HT1080 (cell line): ENCODE measurements at regions not wholly inside any gene's neighbourhood (a gene's known extent, or its start where the extent isn't known, plus 50 kb on each side); places are given as distances from the start of the nearest gene placed in this dataset.
"Not testable (repeated sequence)": the region's sequence is repeated elsewhere in the genome, so short reads cannot be mapped to it uniquely, and the experiment has no call there.

Experiments used
- DNase-seq: peaks from one replicate; pipeline ENCODE4 v3.0.0-alpha.2; 2015; ENCODE audit warnings: low read depth

GRCh38 chr4:114287079-114287696 lies 307.7 kb upstream of the ARSJ start:
- DNase-seq: no peak

DNA sequence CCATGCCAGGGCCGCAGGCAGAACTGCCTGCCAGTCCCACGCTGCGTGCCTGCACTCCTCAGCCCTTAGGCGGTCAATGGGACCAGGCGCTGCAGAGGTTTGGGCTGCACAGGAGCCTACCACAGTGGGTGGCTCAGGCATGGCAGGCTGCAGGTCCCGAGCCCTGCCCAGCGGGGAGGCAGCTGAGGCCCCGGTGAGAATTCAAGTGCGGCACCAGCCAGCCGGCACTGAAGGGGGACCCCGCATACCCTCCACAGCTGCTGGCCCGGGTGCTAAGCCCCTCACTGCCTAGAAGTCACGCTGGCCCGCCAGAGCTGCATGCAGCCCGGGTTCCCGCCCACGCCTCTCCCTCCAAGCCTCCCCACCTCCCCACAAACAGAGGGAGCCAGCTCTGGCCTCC lies 302.5 kb upstream of the UGT8 start:
- DNase-seq: no peak

DNA sequence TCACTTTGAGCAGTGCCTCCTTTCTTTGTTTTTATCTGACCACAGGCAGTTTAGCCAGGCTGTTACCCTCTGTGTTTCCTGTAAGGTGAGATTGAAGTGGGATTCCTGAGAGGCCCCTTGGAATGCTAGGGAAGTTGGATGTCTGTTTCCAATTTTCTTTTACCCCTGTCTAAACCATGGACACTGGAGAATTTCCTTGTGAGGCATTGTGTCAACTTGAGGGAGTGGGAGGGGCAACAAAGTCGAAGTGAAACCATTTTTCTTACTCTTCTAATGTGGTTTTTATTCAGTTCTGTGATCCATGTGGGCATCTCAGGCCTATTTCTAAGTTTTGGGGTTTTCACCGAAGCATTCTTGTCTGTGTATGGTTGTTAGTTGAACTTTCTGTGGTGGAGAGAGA lies 296.1 kb upstream of the UGT8 start:
- DNase-seq: peak; percentile 4

GRCh38 chr4:114304046-114304445 lies 294.6 kb upstream of the UGT8 start:
- DNase-seq: no peak

- DNase-seq: no peak
Observed at GRCh38 chr4:114304567-114304966, 294.0 kb upstream of the UGT8 start.

DNA sequence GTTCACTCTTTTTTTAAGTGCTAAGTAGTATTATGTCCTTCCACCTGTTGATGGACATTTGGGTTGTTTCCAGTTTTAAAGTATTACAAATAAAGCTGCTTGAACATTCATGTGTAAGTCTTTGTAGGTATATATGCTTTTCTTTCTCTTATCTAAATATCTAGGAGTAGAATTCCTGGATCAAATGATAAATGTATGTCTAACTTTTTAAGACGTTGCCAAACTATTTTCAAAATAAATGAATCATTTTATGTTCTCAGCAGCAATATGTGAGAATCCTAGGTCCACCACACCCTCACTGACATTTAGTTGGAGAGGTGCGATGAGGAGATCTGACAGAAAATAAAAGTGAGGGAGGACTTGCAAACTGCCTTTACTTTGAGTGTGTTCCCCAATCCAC lies 291.7 kb upstream of the UGT8 start:
- DNase-seq: no peak

DNA sequence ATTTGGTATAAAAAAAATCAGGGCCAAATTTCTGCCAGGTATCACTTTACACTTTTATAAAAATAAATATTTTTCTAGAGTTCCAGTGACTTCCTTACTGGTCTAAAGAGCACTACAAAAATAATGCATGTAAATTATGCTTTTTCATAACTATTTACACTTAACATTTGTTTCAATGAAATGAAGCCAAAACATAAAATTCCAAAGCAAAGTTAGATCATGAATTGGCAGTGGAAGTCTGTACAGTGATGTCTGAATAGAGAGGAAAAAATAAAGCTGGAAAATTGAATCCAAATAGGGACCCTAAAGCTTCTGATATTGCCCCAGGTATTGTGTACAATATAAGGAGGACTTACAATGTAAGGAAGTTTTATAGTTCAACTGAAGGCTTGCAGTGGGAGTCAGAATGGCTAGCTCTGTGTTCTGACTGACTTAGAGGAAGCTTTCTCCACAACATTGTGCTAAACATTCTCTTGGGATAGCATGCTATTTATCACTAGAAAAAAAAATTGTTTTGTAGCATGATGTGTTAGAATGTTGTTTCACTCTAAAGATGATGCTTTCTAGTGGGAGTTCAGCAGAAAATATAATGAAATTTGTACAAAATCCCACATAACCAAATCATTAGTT lies 288.2 kb upstream of the UGT8 start:
- DNase-seq: no peak

DNA sequence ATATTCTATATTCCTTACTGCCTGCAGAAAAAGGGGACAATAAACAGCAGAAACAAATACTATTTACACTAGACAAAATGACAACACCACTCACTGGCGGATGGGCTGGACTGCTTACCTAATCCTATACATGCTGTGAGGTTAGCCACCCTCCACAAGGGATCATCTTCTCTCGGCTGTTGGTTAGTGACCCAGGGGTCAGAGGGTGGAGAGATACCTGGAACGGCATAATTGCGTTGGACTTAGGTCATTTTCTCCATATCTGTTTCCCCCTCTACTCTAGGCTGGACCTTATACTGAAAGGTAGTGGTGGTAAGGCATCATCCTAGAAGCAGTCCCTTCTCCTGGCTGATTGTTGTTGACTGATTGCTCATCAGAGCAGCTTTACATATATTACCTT lies 286.8 kb upstream of the UGT8 start:
- no peak for DNase-seq

DNA sequence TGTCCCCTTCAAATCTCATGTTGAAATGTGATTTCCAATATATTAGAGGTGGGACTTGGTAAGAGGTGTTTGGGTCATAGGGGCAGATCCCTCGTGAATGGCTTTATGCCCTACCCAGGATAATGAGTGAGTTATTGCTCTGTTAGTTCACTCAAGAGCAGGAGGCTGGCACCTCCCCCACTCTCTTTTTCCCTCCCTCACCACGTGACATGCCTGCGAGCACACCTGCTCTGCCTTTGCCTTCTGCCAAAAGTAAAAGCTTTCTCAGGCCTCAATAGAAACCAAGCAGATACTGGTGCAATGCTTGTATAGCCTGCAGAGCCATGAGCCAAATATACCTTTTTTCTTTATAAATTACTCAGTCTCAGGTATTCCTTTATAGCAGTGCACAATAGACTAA lies 286.3 kb upstream of the UGT8 start:
- DNase-seq: no peak

GRCh38 chr4:114316789-114317188 lies 281.8 kb upstream of the UGT8 start:
- DNase-seq: no peak

DNA sequence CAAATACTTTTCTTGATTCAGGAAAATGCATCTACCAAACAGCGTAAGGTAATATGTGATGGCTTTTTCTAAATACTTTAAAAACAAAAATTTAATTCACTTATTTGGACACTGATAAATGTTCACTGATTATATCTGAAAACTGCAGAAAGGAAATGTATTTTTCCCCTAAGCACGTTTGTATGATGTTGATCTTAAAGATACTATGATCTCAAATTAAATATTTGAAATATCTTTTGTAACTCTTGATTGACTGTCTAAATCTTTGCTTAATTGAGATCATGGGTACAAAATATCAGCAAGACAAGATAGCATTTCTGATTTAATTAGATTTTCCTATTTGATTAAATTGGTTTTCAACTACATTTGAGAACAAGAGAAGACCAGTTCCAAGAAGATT lies 281.0 kb upstream of the UGT8 start:
- no peak for DNase-seq

DNA sequence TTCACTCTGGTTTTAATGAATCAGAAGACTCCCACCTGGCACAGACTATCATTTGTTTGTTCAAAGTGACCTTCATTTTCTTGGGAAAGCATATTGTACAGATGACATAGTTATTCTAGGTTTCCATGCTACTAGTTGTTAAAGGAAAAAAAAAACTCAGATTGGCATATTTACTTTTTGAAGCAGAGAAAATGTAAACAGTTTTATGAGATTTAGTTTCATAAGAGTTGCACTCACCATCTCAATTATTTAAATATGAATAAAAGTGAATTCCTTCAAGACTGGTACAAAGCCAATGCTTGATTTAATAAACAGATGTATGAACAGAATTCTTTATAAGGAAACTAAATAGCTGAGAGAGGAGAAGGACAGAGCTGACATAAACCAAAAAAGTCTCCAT lies 280.3 kb upstream of the UGT8 start:
- no peak for DNase-seq

- DNase-seq: no peak
Observed at GRCh38 chr4:114320126-114320525, 278.5 kb upstream of the UGT8 start.

- no peak for DNase-seq
Observed at GRCh38 chr4:114321366-114321765, 277.2 kb upstream of the UGT8 start.

GRCh38 chr4:114323841-114324240 lies 274.8 kb upstream of the UGT8 start:
- no peak for DNase-seq

DNA sequence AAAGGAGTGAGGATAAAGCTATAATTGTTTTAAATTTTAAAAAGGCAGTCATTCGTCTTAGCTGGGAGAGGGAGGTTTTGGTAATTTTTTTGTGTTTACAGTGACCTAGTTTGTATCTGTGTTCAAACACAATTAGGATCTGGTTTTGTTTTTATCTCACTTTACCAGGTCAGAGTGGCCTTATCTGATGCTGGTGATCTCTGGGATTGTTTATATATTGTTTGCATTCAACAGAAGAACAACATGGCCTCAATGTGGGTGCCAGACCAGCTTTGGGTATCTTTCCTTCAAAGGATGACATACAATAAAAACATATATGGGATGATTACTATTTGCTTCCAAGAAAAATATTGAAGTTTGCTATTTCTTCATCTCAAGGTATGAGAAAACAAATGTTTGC lies 272.2 kb upstream of the UGT8 start:
- DNase-seq: no peak

GRCh38 chr4:114332119-114332518 lies 266.5 kb upstream of the UGT8 start:
- DNase-seq: no peak

DNA sequence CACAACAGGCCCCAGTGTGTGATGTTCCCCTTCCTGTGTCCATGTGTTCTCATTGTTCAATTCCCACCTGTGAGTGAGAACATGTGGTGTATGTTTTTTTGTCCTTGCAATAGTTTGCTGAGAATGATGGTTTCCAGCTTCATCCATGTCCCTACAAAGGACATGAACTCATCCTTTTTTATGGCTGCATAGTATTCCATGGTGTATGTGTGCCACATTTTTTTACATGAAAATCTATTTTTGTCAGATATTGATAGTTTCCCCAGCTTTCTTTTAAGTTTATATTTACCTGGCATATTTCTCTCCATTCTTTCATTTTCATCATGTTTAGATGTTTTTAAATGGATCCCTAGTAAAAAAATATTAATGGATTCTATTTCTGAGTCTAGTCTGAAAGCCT lies 264.2 kb upstream of the UGT8 start:
- not testable (repeated sequence) for DNase-seq

DNA sequence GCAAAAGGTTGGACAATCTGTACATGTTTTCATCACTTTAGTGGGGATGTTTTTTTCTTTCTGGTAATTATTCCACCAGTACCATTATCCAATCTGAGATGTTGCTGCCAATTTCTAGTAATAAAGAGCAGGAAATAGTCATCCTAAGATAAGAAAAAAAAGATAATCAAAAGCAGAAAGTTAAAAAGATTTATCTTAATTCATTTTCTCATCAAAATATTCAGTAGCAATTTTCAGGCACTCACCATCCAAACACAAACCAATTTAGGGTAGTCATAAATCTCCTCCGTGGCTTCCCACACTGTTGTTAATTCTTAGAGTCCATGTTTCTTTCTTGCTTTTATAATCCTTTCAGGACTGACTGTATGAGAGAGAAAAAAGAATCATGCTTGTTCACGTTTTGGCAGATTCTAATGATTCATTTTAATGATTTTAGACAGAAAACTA lies 263.7 kb upstream of the UGT8 start:
- DNase-seq: no peak

DNA sequence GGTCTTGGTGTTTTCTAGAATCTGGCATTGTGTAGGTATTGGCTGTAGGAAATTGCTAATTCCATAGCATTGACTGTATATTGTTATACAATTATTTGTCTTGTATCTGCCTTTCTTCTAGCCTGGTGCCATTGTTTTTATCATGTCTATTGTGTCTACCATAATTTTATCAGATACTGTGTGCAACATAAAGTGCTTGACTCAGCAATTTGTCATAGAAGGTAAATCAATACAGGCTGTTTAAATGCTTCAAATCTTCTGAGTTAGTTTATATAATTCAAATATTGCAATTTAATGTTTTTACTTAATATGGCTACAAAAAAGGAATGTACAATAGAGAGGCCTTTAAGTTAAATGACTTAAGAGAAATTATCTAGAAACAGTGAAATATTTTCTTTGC lies 263.3 kb upstream of the UGT8 start:
- DNase-seq: no peak

- no peak for DNase-seq
Observed at GRCh38 chr4:114343015-114343414, 255.6 kb upstream of the UGT8 start.

GRCh38 chr4:114349543-114350175 lies 248.9 kb upstream of the UGT8 start:
- peak; percentile 44 for DNase-seq

- no peak for DNase-seq
Observed at GRCh38 chr4:114358901-114359300, 239.7 kb upstream of the UGT8 start.
